Chondrocyte (in vitro differentiated cells): ENCODE measurements at regions not wholly inside any gene's neighbourhood (a gene's known extent, or its start where the extent isn't known, plus 50 kb on each side); places are given as distances from the start of the nearest gene placed in this dataset.
"Not testable (repeated sequence)": the region's sequence is repeated elsewhere in the genome, so short reads cannot be mapped to it uniquely, and the experiment has no call there.

Source experiments
- DNase-seq: peaks from one replicate; pipeline ENCODE4 v3.0.0; 2021; ENCODE audit warnings: mixed read lengths, low spot score
- H3K27ac Mint-ChIP-seq: one replicate; pipeline ENCODE4 v1.8.0; 2021; ENCODE audit warnings: mild to moderate bottlenecking, moderate library complexity, mixed read lengths; ENCODE audit not compliant: unreplicated experiment
- H3K27me3 Mint-ChIP-seq: 2 replicates; pipeline ENCODE4 v1.8.0; 2021; ENCODE audit warnings: low read depth, mixed read lengths
- H3K36me3 Mint-ChIP-seq: 2 replicates; pipeline ENCODE4 v1.8.0; 2021; ENCODE audit warnings: low read depth, mixed read lengths
- H3K4me1 Mint-ChIP-seq: 2 replicates; pipeline ENCODE4 v1.8.0; 2021; ENCODE audit warnings: low read depth, mild to moderate bottlenecking, mixed read lengths
- H3K4me3 Mint-ChIP-seq: one replicate; pipeline ENCODE4 v1.8.0; 2021; ENCODE audit warnings: mild to moderate bottlenecking, moderate library complexity, mixed read lengths; ENCODE audit not compliant: unreplicated experiment
- H3K9me3 Mint-ChIP-seq: 2 replicates; pipeline ENCODE4 v1.8.0; 2021; ENCODE audit warnings: low read depth, mixed read lengths

- peak; percentile 32 for DNase-seq
Measured at GRCh38 chr9:62452572-62452971, 1262.7 kb downstream of the SPATA31A7 start.

DNA sequence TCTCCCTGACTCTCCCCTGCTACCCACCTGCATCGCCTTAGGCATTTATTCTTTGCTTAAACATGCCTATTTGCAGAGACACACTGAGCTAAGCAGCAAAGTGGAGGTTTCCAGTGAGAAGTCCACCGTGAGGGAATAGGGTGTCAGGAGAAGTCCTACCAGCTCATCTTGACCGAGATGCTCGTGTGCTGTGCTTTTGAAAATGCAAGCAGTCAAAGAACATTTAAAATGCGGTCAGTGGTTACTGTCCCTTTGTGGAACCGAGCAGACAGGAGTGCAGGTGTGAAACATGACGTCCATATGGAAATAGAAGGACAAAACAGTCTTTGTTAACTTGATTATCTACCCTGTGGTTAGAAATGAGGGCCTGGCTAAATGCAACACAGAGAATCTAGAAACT lies 1274.3 kb downstream of the SPATA31A7 start:
- H3K27ac Mint-ChIP-seq, H3K36me3 Mint-ChIP-seq, H3K27me3 Mint-ChIP-seq, H3K9me3 Mint-ChIP-seq, DNase-seq, H3K4me3 Mint-ChIP-seq, H3K4me1 Mint-ChIP-seq: not testable (repeated sequence)

More at GRCh38 chr9:62452572-62452971, 1262.7 kb downstream of the SPATA31A7 start:
- not testable (repeated sequence) for H3K36me3 Mint-ChIP-seq, H3K9me3 Mint-ChIP-seq, H3K27ac Mint-ChIP-seq, H3K27me3 Mint-ChIP-seq, H3K4me3 Mint-ChIP-seq, H3K4me1 Mint-ChIP-seq

- H3K9me3 Mint-ChIP-seq, H3K4me1 Mint-ChIP-seq, H3K27ac Mint-ChIP-seq, DNase-seq, H3K27me3 Mint-ChIP-seq, H3K4me3 Mint-ChIP-seq, H3K36me3 Mint-ChIP-seq: not testable (repeated sequence)
Measured at GRCh38 chr9:62464948-62465347, 1275.1 kb downstream of the SPATA31A7 start.
